ENCODE measurements at regions not wholly inside any gene's neighbourhood (a gene's known extent, or its start where the extent isn't known, plus 50 kb on each side); places are given as distances from the start of the nearest gene placed in this dataset.

DNA sequence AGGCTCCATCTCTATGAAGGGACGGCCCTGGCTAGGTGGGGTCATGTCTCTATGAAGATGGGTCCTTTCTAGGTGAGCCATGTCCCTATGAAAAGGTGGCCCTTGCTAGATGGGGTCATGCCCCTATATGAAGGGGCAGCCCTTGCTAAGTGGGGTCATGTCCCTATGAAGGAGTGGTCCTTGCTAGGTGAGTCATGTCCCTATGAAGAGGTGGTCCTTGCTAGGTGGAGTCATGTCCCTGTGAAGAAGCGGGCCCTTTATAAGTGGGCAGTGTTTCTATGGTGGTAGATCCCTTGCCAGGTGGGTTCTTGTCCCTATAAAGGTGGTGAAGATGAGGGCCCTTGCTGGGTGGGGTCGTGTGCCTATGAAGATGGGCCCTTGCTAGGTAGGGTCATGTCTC is 283.0 kb upstream of the IRX2 start:
- DNase-seq (ENCODE audit: low read depth, low spot score) = no peak
- no peak for TF ChIP-seq CTCF (IDR thresholded peaks at IDR 0.05; ENCODE audit: low read depth, low read length)
- H3K27me3 ChIP-seq (ENCODE audit: control insufficient read depth, insufficient read depth, low read length) = no peaks in the 10 kb centered on the region
- no peak overlapping the region for H3K27ac ChIP-seq (ENCODE audit: low read depth, low read length)
- ChIA-PET POLR2A (no interaction called here), CTCF (no interaction called here)
- peaks cover 63% of the 10 kb centered on the region for H3K9me3 ChIP-seq (ENCODE audit: control insufficient read depth, insufficient read depth, low read length)
- no peak overlapping the region for H3K4me3 ChIP-seq (ENCODE audit: low read depth, low read length)

DNA sequence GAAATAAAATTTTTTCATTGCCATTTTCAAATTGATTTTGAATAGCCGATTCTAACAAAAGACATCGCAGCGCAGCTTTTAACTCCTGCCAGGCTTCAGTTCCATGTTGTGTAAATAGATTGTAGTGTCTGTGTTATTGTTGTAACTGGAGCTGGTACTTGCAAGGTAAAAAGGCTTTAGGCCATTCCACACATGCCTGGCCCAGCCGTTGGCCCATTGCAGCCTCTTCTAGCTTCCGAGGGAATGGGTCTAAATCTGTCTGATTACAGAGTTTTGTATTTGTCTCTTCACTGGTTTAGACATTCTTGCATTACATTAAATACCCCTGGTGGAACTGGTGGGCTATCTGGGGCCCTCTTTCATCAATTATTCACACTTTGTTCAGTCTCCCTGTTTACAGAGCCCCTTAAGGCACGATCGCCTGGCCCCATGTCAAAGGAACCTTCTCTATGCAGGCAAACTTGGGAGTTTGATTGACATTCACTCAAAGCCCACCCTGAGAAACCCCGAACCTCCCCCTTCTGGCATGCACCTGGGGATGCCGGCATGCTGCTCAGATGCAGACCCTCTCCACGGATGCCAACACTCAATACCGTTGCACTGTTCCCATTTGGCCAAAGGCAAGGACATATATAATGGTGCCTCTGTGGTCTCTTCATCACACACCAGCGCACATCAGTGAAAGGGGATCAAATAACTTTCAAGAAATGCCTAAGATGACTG is 281.7 kb upstream of the IRX2 start:
- no peak overlapping the region for H3K27ac ChIP-seq (ENCODE audit: low read depth, low read length)
- no peaks in the 10 kb centered on the region for H3K27me3 ChIP-seq (ENCODE audit: control insufficient read depth, insufficient read depth, low read length)
- H3K9me3 ChIP-seq (ENCODE audit: control insufficient read depth, insufficient read depth, low read length) = peaks cover 74% of the 10 kb centered on the region
- H3K4me3 ChIP-seq (ENCODE audit: low read depth, low read length) = no peak overlapping the region
- no peak for DNase-seq (ENCODE audit: low read depth, low spot score)
- TF ChIP-seq CTCF (IDR thresholded peaks at IDR 0.05; ENCODE audit: low read depth, low read length) = no peak
- ChIA-PET CTCF (no interaction called here), POLR2A (no interaction called here)

DNA sequence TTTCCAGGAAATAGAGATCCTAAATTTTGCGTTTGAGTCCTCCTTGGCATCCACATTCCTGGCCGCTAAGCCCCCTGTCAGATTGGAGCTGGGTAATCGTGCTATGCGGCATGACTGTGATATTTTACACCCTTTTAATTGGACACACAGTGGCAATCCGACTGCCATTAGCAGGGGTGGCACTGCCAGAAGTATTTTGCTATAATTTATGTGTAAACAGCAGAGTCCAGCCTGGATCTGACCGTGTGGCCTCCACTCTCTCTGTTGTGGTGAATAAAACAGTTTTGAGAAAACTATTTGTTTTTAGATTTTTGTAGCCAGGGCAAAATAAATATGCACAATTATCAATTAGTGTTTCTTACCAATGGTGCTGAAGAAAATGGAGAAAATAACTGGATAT is 281.0 kb upstream of the IRX2 start:
- no peaks in the 10 kb centered on the region for H3K27me3 ChIP-seq (ENCODE audit: control insufficient read depth, insufficient read depth, low read length)
- no peak for DNase-seq (ENCODE audit: low read depth, low spot score)
- no peak overlapping the region for H3K4me3 ChIP-seq (ENCODE audit: low read depth, low read length)
- no peak for TF ChIP-seq CTCF (IDR thresholded peaks at IDR 0.05; ENCODE audit: low read depth, low read length)
- ChIA-PET POLR2A (no interaction called here), CTCF (no interaction called here)
- H3K27ac ChIP-seq (ENCODE audit: low read depth, low read length) = no peak overlapping the region
- H3K9me3 ChIP-seq (ENCODE audit: control insufficient read depth, insufficient read depth, low read length) = peaks cover 81% of the 10 kb centered on the region

GRCh38 chr5:3031733-3032378 is 280.4 kb upstream of the IRX2 start:
- H3K27ac ChIP-seq (ENCODE audit: low read depth, low read length) = no peak overlapping the region
- TF ChIP-seq CTCF (IDR thresholded peaks at IDR 0.05; ENCODE audit: low read depth, low read length) = no peak
- H3K27me3 ChIP-seq (ENCODE audit: control insufficient read depth, insufficient read depth, low read length) = no peaks in the 10 kb centered on the region
- peaks cover 83% of the 10 kb centered on the region for H3K9me3 ChIP-seq (ENCODE audit: control insufficient read depth, insufficient read depth, low read length)
- ChIA-PET CTCF (no interaction called here), POLR2A (no interaction called here)
- H3K4me3 ChIP-seq (ENCODE audit: low read depth, low read length) = no peak overlapping the region
- no peak for DNase-seq (ENCODE audit: low read depth, low spot score)

DNA sequence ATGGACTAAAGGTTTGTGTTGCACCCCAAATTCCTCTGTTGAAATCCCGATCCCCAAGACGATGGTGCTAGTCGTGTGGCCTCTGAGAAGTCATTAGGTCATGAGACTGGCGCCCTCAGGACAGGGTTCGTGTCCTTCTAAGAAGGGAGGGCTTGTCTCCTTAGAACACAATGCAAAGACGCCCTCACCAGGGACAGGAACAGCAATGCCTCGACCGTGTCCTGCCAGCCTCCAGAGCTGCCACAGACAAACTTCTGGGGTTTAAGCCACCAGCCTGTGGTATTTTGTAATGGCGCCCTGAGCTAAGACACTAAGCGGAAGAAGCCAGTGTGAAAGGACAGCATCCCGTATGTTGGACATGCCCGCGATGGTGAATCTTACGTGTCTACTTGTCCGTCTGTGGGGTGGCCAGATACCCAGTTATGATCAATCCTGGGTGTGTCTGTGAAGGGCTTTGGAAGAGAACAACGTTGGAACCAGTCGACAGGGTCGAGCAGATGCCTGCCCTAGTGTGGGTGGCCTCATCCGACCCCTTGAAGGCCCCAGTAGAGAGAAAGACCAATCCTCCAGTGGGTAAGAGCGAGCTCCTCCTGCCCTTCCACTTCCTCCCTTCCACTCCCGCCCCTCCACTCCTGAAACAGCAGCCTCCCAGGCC is 279.2 kb upstream of the IRX2 start:
- no peak for DNase-seq (ENCODE audit: low read depth, low spot score)
- ChIA-PET CTCF (no interaction called here), POLR2A (no interaction called here)
- no peak overlapping the region for H3K4me3 ChIP-seq (ENCODE audit: low read depth, low read length)
- TF ChIP-seq CTCF (IDR thresholded peaks at IDR 0.05; ENCODE audit: low read depth, low read length) = no peak
- no peak overlapping the region for H3K27ac ChIP-seq (ENCODE audit: low read depth, low read length)
- H3K27me3 ChIP-seq (ENCODE audit: control insufficient read depth, insufficient read depth, low read length) = no peaks in the 10 kb centered on the region
- peaks cover 85% of the 10 kb centered on the region for H3K9me3 ChIP-seq (ENCODE audit: control insufficient read depth, insufficient read depth, low read length)
